NCI-H2029 treated with DMSO at 0.1 percent for 48 hours (cell line): ENCODE measurements at regions not wholly inside any gene's neighbourhood (a gene's known extent, or its start where the extent isn't known, plus 50 kb on each side); places are given as distances from the start of the nearest gene placed in this dataset.
"Not testable (repeated sequence)": the region's sequence is repeated elsewhere in the genome, so short reads cannot be mapped to it uniquely, and the experiment has no call there.

Source experiments
- DNase-seq: peaks from one replicate; lab custom pipeline; 2025; lab: John Stamatoyannopoulos, UW

- no peak for DNase-seq
Observed at GRCh38 chr16:85276258-85276657, 164.0 kb upstream of the CIBAR2 start.

- no peak for DNase-seq
Observed at GRCh38 chr16:85276721-85277120, 164.4 kb upstream of the CIBAR2 start.

GRCh38 chr16:85278839-85279238 is 166.6 kb upstream of the CIBAR2 start:
- no peak for DNase-seq

- DNase-seq: no peak
Observed at GRCh38 chr16:85279402-85279801, 167.1 kb upstream of the CIBAR2 start.

GRCh38 chr16:85279825-85280545 is 167.7 kb upstream of the CIBAR2 start:
- DNase-seq: no peak

- no peak for DNase-seq
Observed at GRCh38 chr16:85281181-85281580, 168.9 kb upstream of the CIBAR2 start.

GRCh38 chr16:85282842-85283241 is 170.6 kb upstream of the CIBAR2 start:
- DNase-seq: no peak

GRCh38 chr16:85283305-85284050 is 171.2 kb upstream of the CIBAR2 start:
- DNase-seq: no peak

- no peak for DNase-seq
Observed at GRCh38 chr16:85284141-85284817, 172.0 kb upstream of the CIBAR2 start.

- DNase-seq: no peak
Observed at GRCh38 chr16:85285681-85286065, 173.4 kb upstream of the CIBAR2 start.

GRCh38 chr16:85286066-85286831 is 174.0 kb upstream of the CIBAR2 start:
- DNase-seq: no peak

- DNase-seq: no peak
Observed at GRCh38 chr16:85286951-85287814, 174.9 kb upstream of the CIBAR2 start.

- not testable (repeated sequence) for DNase-seq
Observed at GRCh38 chr16:85287815-85288109, 175.5 kb upstream of the CIBAR2 start.

- DNase-seq: no peak
Observed at GRCh38 chr16:85288341-85288868, 176.1 kb upstream of the CIBAR2 start.

GRCh38 chr16:85288869-85289660 is 176.8 kb upstream of the CIBAR2 start:
- DNase-seq: no peak

- DNase-seq: no peak
Observed at GRCh38 chr16:85289760-85290625, 177.7 kb upstream of the CIBAR2 start.

- DNase-seq: no peak
Observed at GRCh38 chr16:85290626-85291301, 178.5 kb upstream of the CIBAR2 start.

- no peak for DNase-seq
Observed at GRCh38 chr16:85291302-85292148, 179.3 kb upstream of the CIBAR2 start.
